Femur (tissue), 1 donor: ENCODE measurements at regions not wholly inside any gene's neighbourhood (a gene's known extent, or its start where the extent isn't known, plus 50 kb on each side); places are given as distances from the start of the nearest gene placed in this dataset.

Source experiments
- DNase-seq: peaks from one replicate; pipeline ENCODE4 v3.0.0-alpha.2; 2017

- DNase-seq = no peak
Observed at GRCh38 chr9:102114557-102114956, 376.1 kb upstream of the GRIN3A start.

GRCh38 chr9:102113191-102113590 is 374.7 kb upstream of the GRIN3A start:
- DNase-seq = no peak

GRCh38 chr9:102106439-102106838 is 368.0 kb upstream of the GRIN3A start:
- DNase-seq = no peak

GRCh38 chr9:102101723-102102122 is 363.3 kb upstream of the GRIN3A start:
- no peak for DNase-seq

- no peak for DNase-seq
Observed at GRCh38 chr9:102087141-102087540, 348.7 kb upstream of the GRIN3A start.

GRCh38 chr9:102085548-102085947 is 347.1 kb upstream of the GRIN3A start:
- no peak for DNase-seq

- DNase-seq = no peak
Observed at GRCh38 chr9:102072059-102072764, 333.8 kb upstream of the GRIN3A start.

- no peak for DNase-seq
Observed at GRCh38 chr9:102069969-102070368, 331.5 kb upstream of the GRIN3A start.

- DNase-seq = no peak
Observed at GRCh38 chr9:102054811-102055210, 316.4 kb upstream of the GRIN3A start.

GRCh38 chr9:102049586-102050246 is 311.3 kb upstream of the GRIN3A start:
- DNase-seq = no peak

GRCh38 chr9:102047549-102047948 is 309.1 kb upstream of the GRIN3A start:
- DNase-seq = no peak

GRCh38 chr9:102044133-102044532 is 305.7 kb upstream of the GRIN3A start:
- no peak for DNase-seq

- DNase-seq = no peak
Observed at GRCh38 chr9:102038006-102038405, 299.6 kb upstream of the GRIN3A start.

GRCh38 chr9:102035929-102036328 is 297.5 kb upstream of the GRIN3A start:
- no peak for DNase-seq

- no peak for DNase-seq
Observed at GRCh38 chr9:102032614-102033013, 294.2 kb upstream of the GRIN3A start.

- DNase-seq = no peak
Observed at GRCh38 chr9:102000956-102001355, 262.5 kb upstream of the GRIN3A start.

GRCh38 chr9:101999441-101999840 is 261.0 kb upstream of the GRIN3A start:
- no peak for DNase-seq

GRCh38 chr9:101995231-101995630 is 256.8 kb upstream of the GRIN3A start:
- no peak for DNase-seq

- no peak for DNase-seq
Observed at GRCh38 chr9:101993771-101994170, 255.3 kb upstream of the GRIN3A start.

GRCh38 chr9:101991926-101992325 is 253.5 kb upstream of the GRIN3A start:
- DNase-seq = no peak

GRCh38 chr9:101977614-101978210 is 239.3 kb upstream of the GRIN3A start:
- DNase-seq = no peak

- no peak for DNase-seq
Observed at GRCh38 chr9:101970609-101971008, 232.2 kb upstream of the GRIN3A start.

GRCh38 chr9:101968392-101968791 is 229.9 kb upstream of the GRIN3A start:
- no peak for DNase-seq

GRCh38 chr9:101966691-101967090 is 228.2 kb upstream of the GRIN3A start:
- DNase-seq = no peak
